ENCODE measurements at regions not wholly inside any gene's neighbourhood (a gene's known extent, or its start where the extent isn't known, plus 50 kb on each side); places are given as distances from the start of the nearest gene placed in this dataset.
A peak's percentile ranks its signal among the peaks of the same experiment; 100 is the strongest.

- no peak overlapping the region for H3K27ac ChIP-seq (ENCODE audit: insufficient read depth, low read length)
- no peaks in the 10 kb centered on the region for H4K20me1 ChIP-seq (ENCODE audit: control insufficient read depth, extremely low read depth, insufficient read depth, low read length)
- H3K79me2 ChIP-seq (ENCODE audit: control insufficient read depth, insufficient read depth, low read length), result no peaks in the 10 kb centered on the region
- DNase-seq (ENCODE audit: low read depth in 2 of 2), result no peak
- H3K36me3 ChIP-seq (ENCODE audit: control insufficient read depth, insufficient read depth, low read length), result no peaks in the 10 kb centered on the region
- no peak overlapping the region for H3K9ac ChIP-seq (ENCODE audit: insufficient read depth, low read length)
- TF ChIP-seq EZH2 (IDR thresholded peaks at IDR 0.05; ENCODE audit: low read length, missing control alignments) (no peak), CTCF (conservative IDR thresholded peaks at IDR 0.05 in 1 of 2, IDR thresholded peaks at IDR 0.05 in 1 of 2; ENCODE audit: low read depth in 1 of 2, low read length in 2 of 2) (no peak)
- peaks cover 6% of the 10 kb centered on the region for H3K4me1 ChIP-seq (ENCODE audit: control insufficient read depth, extremely low read depth, insufficient read depth, low read length)
- peaks cover 13% of the 10 kb centered on the region for H3K27me3 ChIP-seq (ENCODE audit: control insufficient read depth, insufficient read depth, low read length)
- no peaks in the 10 kb centered on the region for H3K9me3 ChIP-seq (ENCODE audit: control insufficient read depth, insufficient read depth, low read depth, low read length)
- no peak overlapping the region for H2AFZ ChIP-seq (ENCODE audit: low read length)
- H3K4me2 ChIP-seq (ENCODE audit: extremely low read depth, insufficient read depth, low read length), result no peak overlapping the region
- no peak overlapping the region for H3K4me3 ChIP-seq (replicated peaks in 1 of 4; ENCODE audit: control extremely low read depth in 1 of 4, insufficient read depth in 1 of 4, low read depth in 3 of 4, low read length in 4 of 4)
These were observed 80.9 kb upstream of the PKDCC start for GRCh38 chr2:41966920-41967319.

- Histone ChIP-seq H3K27ac (ENCODE audit: insufficient read depth, low read length) (no peak overlapping the region), H3K9me3 (ENCODE audit: control insufficient read depth, insufficient read depth, low read depth, low read length) (no peaks in the 10 kb centered on the region), H3K4me2 (ENCODE audit: extremely low read depth, insufficient read depth, low read length) (no peak overlapping the region), H3K79me2 (ENCODE audit: control insufficient read depth, insufficient read depth, low read length) (no peaks in the 10 kb centered on the region), H3K4me3 (replicated peaks in 1 of 4; ENCODE audit: control extremely low read depth in 1 of 4, insufficient read depth in 1 of 4, low read depth in 3 of 4, low read length in 4 of 4) (no peak overlapping the region), H4K20me1 (ENCODE audit: control insufficient read depth, extremely low read depth, insufficient read depth, low read length) (no peaks in the 10 kb centered on the region), H3K9ac (ENCODE audit: insufficient read depth, low read length) (no peak overlapping the region), H2AFZ (ENCODE audit: low read length) (no peak overlapping the region), H3K4me1 (ENCODE audit: control insufficient read depth, extremely low read depth, insufficient read depth, low read length) (peaks cover 6% of the 10 kb centered on the region), H3K27me3 (ENCODE audit: control insufficient read depth, insufficient read depth, low read length) (peaks cover 13% of the 10 kb centered on the region), H3K36me3 (ENCODE audit: control insufficient read depth, insufficient read depth, low read length) (no peaks in the 10 kb centered on the region)
- peak; percentile 47 for DNase-seq (ENCODE audit: low read depth in 2 of 2)
- TF ChIP-seq EZH2 (IDR thresholded peaks at IDR 0.05; ENCODE audit: low read length, missing control alignments) (no peak), CTCF (conservative IDR thresholded peaks at IDR 0.05 in 1 of 2, IDR thresholded peaks at IDR 0.05 in 1 of 2; ENCODE audit: low read depth in 1 of 2, low read length in 2 of 2) (no peak)
These were observed 80.2 kb upstream of the PKDCC start for GRCh38 chr2:41967476-41968181.

GRCh38 chr2:41968182-41968578 is 79.6 kb upstream of the PKDCC start:
- Histone ChIP-seq H3K79me2 (ENCODE audit: control insufficient read depth, insufficient read depth, low read length) (no peaks in the 10 kb centered on the region), H4K20me1 (ENCODE audit: control insufficient read depth, extremely low read depth, insufficient read depth, low read length) (no peaks in the 10 kb centered on the region), H2AFZ (ENCODE audit: low read length) (no peak overlapping the region), H3K4me2 (ENCODE audit: extremely low read depth, insufficient read depth, low read length) (no peak overlapping the region), H3K4me1 (ENCODE audit: control insufficient read depth, extremely low read depth, insufficient read depth, low read length) (peaks cover 6% of the 10 kb centered on the region), H3K27ac (ENCODE audit: insufficient read depth, low read length) (no peak overlapping the region), H3K9me3 (ENCODE audit: control insufficient read depth, insufficient read depth, low read depth, low read length) (no peaks in the 10 kb centered on the region), H3K4me3 (replicated peaks in 1 of 4; ENCODE audit: control extremely low read depth in 1 of 4, insufficient read depth in 1 of 4, low read depth in 3 of 4, low read length in 4 of 4) (no peak overlapping the region), H3K27me3 (ENCODE audit: control insufficient read depth, insufficient read depth, low read length) (peaks cover 13% of the 10 kb centered on the region), H3K9ac (ENCODE audit: insufficient read depth, low read length) (no peak overlapping the region), H3K36me3 (ENCODE audit: control insufficient read depth, insufficient read depth, low read length) (no peaks in the 10 kb centered on the region)
- no peak for TF ChIP-seq EZH2 (IDR thresholded peaks at IDR 0.05; ENCODE audit: low read length, missing control alignments)
- no peak for TF ChIP-seq CTCF (conservative IDR thresholded peaks at IDR 0.05 in 1 of 2, IDR thresholded peaks at IDR 0.05 in 1 of 2; ENCODE audit: low read depth in 1 of 2, low read length in 2 of 2)
- no peak for DNase-seq (ENCODE audit: low read depth in 2 of 2)

Data from fibroblast of lung (primary cell).